ENCODE measurements at regions not wholly inside any gene's neighbourhood (a gene's known extent, or its start where the extent isn't known, plus 50 kb on each side); places are given as distances from the start of the nearest gene placed in this dataset.

- TF ChIP-seq CTCF (IDR thresholded peaks at IDR 0.05; ENCODE audit: insufficient read depth, low read depth, low read length, missing control alignments) = no peak
- H3K4me3 ChIP-seq (ENCODE audit: low read depth, low read length) = no peak overlapping the region
- DNase-seq (ENCODE audit: low read depth) = no peak
Observed at GRCh38 chr5:6225121-6225607, 153.2 kb downstream of the MED10 start.

DNA sequence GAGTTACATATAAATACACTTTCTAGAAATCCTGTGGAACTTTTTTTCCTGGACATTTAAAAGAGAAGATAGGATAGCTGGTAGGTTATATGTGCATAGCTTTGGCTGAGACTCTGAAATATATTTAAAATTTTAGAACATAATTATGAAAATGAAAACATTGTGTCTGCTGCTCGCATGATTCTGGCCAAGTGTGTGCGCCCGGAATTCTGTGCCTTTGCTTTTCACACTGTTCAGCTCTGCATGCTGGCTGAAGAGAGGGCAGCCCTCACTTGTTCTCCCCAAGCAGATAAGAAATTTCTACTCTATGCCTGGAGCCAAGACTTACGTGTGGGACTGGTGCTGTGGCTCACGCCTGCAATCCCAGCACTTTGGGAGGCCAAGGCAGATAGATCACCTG lies 153.9 kb downstream of the MED10 start:
- no peak for DNase-seq (ENCODE audit: low read depth)
- no peak for TF ChIP-seq CTCF (IDR thresholded peaks at IDR 0.05; ENCODE audit: insufficient read depth, low read depth, low read length, missing control alignments)
- no peak overlapping the region for H3K4me3 ChIP-seq (ENCODE audit: low read depth, low read length)

GRCh38 chr5:6222899-6223298 lies 155.4 kb downstream of the MED10 start:
- H3K4me3 ChIP-seq (ENCODE audit: low read depth, low read length) = no peak overlapping the region
- DNase-seq (ENCODE audit: low read depth) = no peak
- TF ChIP-seq CTCF (IDR thresholded peaks at IDR 0.05; ENCODE audit: insufficient read depth, low read depth, low read length, missing control alignments) = no peak

DNA sequence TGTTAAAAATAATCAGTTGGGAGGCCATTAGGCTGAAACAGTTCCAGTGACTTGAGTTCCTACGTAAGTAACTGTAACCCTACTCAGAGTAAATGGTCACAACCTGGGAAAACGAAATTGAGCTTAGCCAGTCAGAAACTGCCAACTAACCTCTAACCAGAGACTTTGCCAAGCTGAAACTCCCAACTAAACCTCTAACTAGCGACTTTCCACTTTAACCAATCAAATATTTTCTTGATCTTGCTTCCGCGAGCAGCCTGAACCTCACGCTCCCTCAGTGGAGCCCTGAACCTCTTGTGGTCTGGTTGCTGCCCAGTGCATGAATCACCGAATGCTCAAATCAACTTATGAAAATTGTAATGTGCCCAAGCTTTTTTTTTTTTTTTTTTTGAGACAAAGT lies 156.2 kb downstream of the MED10 start:
- TF ChIP-seq CTCF (IDR thresholded peaks at IDR 0.05; ENCODE audit: insufficient read depth, low read depth, low read length, missing control alignments) = no peak
- H3K4me3 ChIP-seq (ENCODE audit: low read depth, low read length) = no peak overlapping the region
- DNase-seq (ENCODE audit: low read depth) = peak; percentile 26

GRCh38 chr5:6221141-6221626 lies 157.2 kb downstream of the MED10 start:
- no peak for TF ChIP-seq CTCF (IDR thresholded peaks at IDR 0.05; ENCODE audit: insufficient read depth, low read depth, low read length, missing control alignments)
- no peak for DNase-seq (ENCODE audit: low read depth)
- no peak overlapping the region for H3K4me3 ChIP-seq (ENCODE audit: low read depth, low read length)

DNA sequence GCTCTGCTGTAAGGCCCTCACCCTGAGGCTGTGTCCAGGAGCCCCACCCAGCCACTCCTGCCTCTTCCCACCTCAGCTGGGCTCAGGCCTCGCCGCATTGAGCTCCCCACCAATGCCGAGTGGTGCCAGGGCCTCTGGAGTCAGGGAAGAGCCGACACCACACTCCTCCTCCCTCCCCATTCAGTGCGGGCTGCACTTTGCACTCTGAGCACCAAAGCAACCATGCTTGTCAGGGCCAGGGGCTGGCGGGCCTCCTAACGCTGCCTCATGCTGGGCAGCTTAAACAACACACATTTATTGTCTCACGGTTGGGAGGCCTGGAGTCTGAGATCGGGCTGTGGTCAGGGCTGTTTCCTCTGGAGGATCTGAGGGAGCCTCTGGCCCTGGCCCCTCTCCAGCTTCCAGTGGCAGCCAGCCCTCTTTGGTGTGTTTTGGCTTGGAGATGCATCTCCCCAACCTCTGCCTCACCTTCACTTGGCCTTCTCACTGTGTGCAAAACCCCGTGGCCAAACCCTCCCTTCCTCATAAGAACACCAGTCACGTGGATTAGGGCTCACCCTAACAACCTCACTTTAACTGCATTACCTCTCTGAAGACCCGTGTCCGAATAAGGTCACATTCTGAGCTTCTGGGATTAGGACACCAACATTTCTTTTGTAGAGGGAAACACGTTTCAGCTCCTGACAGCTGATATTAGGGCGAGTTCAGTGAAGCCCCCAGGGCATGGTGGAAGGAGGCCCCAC lies 157.8 kb downstream of the MED10 start:
- TF ChIP-seq CTCF (IDR thresholded peaks at IDR 0.05; ENCODE audit: insufficient read depth, low read depth, low read length, missing control alignments) = no peak
- no peak for DNase-seq (ENCODE audit: low read depth)
- no peak overlapping the region for H3K4me3 ChIP-seq (ENCODE audit: low read depth, low read length)

DNA sequence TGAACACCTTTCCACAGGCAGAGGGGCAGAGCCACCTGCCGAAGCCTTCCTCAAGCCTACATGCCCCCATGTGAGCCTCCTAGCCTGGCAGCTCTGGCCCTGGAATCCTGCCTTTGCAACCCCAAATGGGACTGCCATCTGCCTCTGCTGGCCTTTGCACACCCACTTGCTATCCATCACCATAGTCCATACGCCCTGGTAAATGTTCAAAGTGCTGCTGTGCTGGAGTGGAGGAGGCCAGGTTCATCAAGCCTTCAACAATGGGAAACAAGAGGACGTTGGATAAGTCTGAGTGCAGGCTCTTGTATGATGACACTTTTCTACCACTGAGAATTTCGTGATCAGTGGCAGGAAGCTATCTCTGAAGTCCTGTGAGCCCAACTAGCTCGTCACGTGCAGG lies 159.8 kb downstream of the MED10 start:
- H3K4me3 ChIP-seq (ENCODE audit: low read depth, low read length) = no peak overlapping the region
- no peak for DNase-seq (ENCODE audit: low read depth)
- TF ChIP-seq CTCF (IDR thresholded peaks at IDR 0.05; ENCODE audit: insufficient read depth, low read depth, low read length, missing control alignments) = no peak
